HG03064 (cell line): ENCODE measurements at regions not wholly inside any gene's neighbourhood (a gene's known extent, or its start where the extent isn't known, plus 50 kb on each side); places are given as distances from the start of the nearest gene placed in this dataset.
A peak's percentile ranks its signal among the peaks of the same experiment; 100 is the strongest.

ENCODE experiments used
- ATAC-seq: cut with Tn5 transposase; IDR thresholded peaks from one replicate; pipeline ENCODE4 v1.9.1; 2021; ENCODE audit warnings: low read depth; ENCODE audit not compliant: unreplicated experiment

GRCh38 chr11:11177156-11177808 is 175.8 kb downstream of the CSNK2A3 start:
- ATAC-seq, result no peak

- ATAC-seq, result no peak
These were observed 179.6 kb downstream of the CSNK2A3 start for GRCh38 chr11:11173316-11174025.

DNA sequence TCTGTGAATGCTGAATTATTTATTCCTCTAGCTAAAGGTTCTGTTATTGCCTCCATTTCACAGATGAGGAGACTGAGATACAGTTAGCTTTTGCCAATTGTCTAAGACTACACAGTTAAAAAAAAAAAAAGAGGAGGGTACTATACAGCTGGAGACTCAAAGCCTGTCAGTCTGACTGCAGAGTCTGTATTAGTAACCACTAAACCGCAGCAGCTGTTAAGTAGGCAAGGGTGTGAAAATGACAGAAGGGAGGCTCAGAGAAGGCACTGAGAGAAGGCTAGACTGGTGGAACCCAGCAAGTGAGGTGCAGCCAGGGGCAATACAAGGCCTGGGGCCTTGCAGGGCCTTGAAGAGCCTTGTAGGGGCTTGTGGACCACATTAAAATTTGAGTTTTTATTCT is 181.2 kb downstream of the CSNK2A3 start:
- ATAC-seq, result peak; percentile 91

GRCh38 chr11:11171285-11171684 is 181.8 kb downstream of the CSNK2A3 start:
- no peak for ATAC-seq

DNA sequence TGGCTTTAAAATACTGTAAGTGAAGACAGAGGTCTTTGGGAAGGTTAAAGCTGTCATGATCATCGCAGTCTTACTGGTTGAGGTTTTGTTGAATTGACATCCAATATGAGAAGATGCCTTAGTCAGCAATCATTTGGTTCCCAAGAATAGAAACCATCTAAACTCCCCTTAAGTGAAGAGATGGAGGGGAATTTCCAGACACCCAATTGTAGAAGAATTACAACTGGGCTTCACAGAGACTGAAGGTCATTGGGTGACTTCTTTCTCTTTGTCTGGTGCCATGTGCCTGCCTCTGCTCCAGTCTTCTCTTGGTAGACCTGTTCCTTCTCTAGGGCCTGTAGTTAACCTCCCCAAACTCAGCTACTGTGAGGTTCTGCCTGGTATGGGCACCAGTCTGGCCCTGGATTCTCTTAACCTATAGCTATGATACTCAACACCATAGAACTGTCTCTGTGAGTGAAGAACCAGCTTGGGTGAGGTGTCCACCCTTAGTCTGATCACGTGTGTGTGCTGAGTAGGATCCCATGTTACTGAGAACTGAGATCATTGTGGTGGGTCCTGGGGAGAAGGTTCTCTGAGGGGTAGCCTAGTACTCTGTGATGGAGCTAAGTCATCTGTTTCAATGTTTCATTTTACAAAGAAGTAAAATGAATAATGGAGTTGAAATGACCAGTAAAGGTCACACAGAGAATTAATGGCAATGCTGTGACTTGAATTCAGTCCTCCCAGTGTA is 182.5 kb downstream of the CSNK2A3 start:
- ATAC-seq, result no peak

DNA sequence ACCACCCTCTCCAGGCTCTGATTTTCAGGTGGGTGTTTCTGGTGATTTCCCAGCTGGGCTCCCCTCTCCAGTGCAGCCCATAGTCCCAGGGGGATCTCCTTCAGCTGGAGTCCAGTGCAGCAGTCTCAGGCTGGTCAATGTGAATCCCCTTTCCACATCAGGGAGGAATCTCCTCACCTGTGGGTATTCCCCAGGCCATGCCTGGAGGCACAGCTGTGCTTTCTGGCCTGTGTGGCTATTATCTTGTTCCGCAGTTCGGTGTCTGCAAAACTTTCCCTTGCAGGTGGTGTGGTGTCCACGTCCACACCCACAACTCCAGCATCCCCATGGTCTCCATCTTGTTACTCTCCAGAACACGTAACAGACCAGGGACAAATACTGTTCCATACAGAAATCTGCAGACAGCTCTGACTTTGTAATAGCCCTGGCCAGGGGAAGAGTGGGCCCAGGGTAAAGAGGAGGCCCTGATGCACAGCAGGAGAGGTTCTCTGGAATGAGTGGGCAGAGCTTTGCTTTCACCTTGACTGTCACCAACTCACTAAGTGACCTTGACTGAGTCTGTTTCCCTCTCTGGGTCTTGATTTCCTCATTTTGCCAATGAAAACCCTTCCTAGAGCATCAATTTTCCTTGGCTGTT is 183.2 kb downstream of the CSNK2A3 start:
- no peak for ATAC-seq

GRCh38 chr11:11167806-11168205 is 185.2 kb downstream of the CSNK2A3 start:
- no peak for ATAC-seq

- no peak for ATAC-seq
These were observed 188.7 kb downstream of the CSNK2A3 start for GRCh38 chr11:11164334-11164690.

DNA sequence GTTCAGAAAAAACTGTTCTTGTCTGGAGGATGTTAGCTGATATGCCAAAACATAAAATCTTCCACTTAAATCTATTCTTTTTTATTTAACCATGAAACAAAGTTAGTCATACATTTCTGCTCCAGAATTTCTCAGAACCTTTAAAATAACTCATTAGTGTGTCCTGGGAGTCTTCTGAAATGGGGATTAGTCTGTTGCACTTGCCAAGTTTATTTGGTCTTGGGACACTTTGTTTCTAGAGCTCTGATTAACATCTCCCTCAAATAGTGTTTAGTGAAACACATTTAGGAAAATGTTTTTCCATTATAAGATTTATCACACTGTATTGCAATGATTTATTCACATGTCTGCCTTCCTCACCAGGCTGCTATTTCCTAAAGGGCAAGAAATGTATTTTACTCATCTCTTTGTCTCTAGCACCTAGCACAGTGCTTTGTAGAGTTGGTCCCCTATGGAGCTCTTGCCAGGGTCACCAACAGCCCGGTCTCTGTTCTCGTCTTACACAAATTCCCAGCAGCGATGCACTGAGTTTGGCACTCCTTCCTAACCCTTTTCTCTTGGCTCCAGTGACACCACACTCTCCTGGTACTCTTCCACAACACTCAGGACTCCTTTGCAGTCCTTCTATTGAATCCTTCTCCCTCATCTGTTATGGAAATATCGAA is 189.2 kb downstream of the CSNK2A3 start:
- ATAC-seq, result no peak

GRCh38 chr11:11163236-11163635 is 189.8 kb downstream of the CSNK2A3 start:
- ATAC-seq, result no peak

GRCh38 chr11:11157185-11157584 is 195.9 kb downstream of the CSNK2A3 start:
- ATAC-seq, result no peak

DNA sequence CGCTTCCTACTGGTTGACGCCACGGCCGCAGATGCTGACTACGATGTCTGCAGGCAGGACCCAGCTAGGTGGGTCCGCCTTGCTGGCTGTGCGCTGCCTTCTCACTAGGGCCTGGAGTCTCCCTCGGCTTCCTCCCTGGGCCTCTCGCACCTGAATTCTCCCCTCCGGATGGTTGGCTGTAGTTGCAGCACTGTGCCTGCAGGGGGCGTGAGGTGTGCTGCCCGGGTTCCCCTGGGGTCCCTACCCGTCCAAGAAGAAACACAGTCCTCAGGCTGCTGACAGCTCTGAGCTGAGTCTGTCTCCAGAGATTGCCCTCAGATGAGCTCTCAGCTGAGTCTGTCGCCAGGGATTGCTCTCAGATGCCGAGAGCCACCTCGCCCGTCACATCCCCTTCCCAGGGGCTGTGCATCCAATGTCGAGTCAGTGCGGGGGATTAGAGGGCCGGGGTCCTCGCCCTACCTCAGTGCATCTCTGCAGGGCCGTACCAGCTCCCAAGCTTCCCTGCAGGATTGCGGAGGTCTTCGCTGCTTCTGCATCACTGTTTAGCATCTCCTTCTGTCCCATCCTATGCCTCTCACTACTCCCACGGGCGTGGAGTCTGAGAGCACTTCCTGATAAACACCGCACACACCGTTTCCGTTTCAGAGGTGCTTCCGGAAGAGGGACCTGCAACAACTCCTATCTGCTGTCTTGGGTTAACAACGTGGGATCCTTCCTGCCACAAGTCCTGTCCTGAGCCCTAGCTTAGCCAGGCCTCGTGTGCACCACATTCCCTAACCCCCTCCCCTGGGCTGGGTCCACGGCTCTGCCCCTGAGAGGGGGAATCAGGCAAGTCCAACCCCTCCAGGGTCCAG is 196.9 kb downstream of the CSNK2A3 start:
- ATAC-seq, result no peak

GRCh38 chr11:11152877-11153276 is 200.2 kb downstream of the CSNK2A3 start:
- no peak for ATAC-seq

DNA sequence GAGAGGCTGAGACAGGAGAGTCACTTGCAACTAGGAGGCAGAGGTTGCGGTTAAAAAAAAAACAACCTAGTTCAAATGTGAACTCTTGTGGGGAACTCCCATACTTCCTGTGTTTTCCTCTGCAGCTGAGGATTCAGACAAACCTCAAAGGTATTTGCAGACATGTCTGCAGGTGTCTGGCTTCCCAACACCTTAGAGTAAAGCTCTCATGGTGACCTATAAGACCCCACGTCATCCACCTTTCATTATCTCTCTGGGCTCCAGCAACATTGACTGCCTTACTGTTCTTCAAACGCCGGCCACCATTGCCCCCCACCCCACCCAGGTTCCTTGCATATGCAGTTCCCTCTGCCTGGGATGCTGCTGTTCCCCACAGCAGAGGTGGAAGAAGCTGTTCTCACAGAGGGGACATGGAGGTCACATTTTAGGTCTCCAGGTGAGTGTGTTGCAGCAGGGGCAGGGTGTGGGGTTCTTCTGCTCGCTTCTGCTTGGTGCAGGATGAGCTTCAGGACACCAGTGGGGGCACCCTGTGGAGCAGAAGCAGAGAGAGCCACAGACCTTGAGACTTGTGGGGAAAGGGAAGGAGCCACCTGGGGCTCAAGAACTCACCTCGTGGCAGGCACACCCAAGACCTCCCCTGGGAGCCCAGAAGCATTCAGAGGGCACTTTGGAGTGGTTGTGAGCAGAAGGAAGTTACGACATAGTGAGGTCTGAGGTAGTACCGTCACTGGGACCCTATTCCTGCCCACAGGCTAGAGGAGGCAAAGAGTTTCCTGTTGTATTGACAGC is 203.2 kb downstream of the CSNK2A3 start:
- ATAC-seq, result no peak

DNA sequence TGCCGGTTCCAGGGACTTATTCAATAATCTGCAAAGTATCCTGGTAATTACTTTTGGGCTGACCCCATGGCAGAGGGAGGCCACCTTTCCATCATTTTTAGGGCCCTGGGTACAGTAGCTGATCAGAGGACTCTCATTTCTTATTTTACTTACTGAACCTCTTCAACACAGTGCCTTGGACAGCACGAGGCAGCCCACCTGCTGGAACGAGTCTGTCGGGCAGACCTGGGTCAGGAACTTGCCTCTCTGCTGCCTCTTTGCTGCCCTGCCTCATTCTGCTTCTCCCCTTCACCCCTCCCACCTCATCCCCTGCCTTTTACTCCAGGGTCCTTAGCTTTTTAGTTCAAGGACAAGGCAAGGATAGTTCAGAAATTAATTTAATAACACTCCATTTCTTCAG is 204.5 kb downstream of the CSNK2A3 start:
- no peak for ATAC-seq

- ATAC-seq, result no peak
These were observed 204.9 kb downstream of the CSNK2A3 start for GRCh38 chr11:11148104-11148509.

GRCh38 chr11:11146830-11147229 is 206.2 kb downstream of the CSNK2A3 start:
- no peak for ATAC-seq

DNA sequence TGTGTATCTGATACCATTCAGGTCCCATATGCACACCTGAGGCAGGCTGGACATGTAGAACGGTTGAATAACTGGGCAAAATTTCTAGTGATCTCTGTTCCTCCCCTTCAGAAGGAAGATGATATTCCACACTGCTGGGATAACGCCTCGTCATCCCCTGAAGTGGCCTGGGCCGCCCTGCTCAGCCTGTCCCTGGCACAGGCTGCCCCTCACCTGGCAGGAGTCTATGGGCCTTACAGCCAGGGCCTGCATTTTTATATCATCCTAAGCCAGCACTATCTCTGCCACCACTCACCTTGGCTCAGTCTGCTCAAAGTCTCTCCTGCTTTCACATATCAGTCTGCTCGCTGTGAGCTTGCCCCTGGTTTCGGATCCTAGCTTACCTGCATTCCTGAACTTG is 209.2 kb downstream of the CSNK2A3 start:
- ATAC-seq, result no peak

GRCh38 chr11:11142430-11142829 is 210.6 kb downstream of the CSNK2A3 start:
- ATAC-seq, result no peak
